GM12872 (cell line): ENCODE measurements at regions not wholly inside any gene's neighbourhood (a gene's known extent, or its start where the extent isn't known, plus 50 kb on each side); places are given as distances from the start of the nearest gene placed in this dataset.

Experiments used
- CTCF ChIP-seq: IDR thresholded peaks from 3 replicates; pipeline ENCODE4 v1.5.1; 2011; ENCODE audit warnings: low read depth, mild to moderate bottlenecking, low read length, moderate library complexity; ENCODE audit not compliant: insufficient read depth

- no peak for TF ChIP-seq CTCF
These were observed 138.0 kb upstream of the DNAH14 start for GRCh38 chr1:224791362-224791941.

- no peak for TF ChIP-seq CTCF
These were observed 133.9 kb upstream of the DNAH14 start for GRCh38 chr1:224795591-224795990.

- TF ChIP-seq CTCF: no peak
These were observed 130.4 kb upstream of the DNAH14 start for GRCh38 chr1:224799083-224799482.

- no peak for TF ChIP-seq CTCF
These were observed 128.9 kb upstream of the DNAH14 start for GRCh38 chr1:224800486-224801119.

- no peak for TF ChIP-seq CTCF
These were observed 127.5 kb upstream of the DNAH14 start for GRCh38 chr1:224801844-224802490.

GRCh38 chr1:224802617-224803016, 126.9 kb upstream of the DNAH14 start:
- TF ChIP-seq CTCF: no peak

- TF ChIP-seq CTCF: no peak
These were observed 125.3 kb upstream of the DNAH14 start for GRCh38 chr1:224804220-224804619.
